ENCODE measurements at regions not wholly inside any gene's neighbourhood (a gene's known extent, or its start where the extent isn't known, plus 50 kb on each side); places are given as distances from the start of the nearest gene placed in this dataset.

DNA sequence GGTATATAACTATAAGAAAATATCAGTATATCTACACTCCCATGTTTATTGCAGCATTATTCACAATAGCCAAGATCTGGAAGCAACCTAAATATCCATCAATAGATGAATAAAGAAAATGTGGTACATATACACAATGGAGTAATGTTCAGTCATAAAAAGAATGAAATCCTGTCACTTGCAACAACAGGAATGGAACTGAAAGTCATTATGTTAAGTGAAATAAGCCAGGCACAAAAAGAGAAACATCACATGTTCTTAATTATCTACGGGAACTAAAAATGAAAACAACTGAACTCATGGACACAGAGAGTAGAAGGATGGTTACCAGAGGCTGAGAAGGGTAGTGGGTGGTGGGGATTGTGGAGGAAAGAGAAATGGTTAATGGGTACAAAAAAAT lies 665.2 kb downstream of the TBC1D4 start:
- TF ChIP-seq, protein P1, sequence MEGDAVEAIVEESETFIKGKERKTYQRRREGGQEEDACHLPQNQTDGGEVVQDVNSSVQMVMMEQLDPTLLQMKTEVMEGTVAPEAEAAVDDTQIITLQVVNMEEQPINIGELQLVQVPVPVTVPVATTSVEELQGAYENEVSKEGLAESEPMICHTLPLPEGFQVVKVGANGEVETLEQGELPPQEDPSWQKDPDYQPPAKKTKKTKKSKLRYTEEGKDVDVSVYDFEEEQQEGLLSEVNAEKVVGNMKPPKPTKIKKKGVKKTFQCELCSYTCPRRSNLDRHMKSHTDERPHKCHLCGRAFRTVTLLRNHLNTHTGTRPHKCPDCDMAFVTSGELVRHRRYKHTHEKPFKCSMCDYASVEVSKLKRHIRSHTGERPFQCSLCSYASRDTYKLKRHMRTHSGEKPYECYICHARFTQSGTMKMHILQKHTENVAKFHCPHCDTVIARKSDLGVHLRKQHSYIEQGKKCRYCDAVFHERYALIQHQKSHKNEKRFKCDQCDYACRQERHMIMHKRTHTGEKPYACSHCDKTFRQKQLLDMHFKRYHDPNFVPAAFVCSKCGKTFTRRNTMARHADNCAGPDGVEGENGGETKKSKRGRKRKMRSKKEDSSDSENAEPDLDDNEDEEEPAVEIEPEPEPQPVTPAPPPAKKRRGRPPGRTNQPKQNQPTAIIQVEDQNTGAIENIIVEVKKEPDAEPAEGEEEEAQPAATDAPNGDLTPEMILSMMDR (IDR thresholded peaks at IDR 0.05), result no peak
- TF ChIP-seq EZH2 (IDR thresholded peaks at IDR 0.05), result no peak

Data from neural progenitor cell (in vitro differentiated cells).